HepG2 (cell line): ENCODE measurements at regions not wholly inside any gene's neighbourhood (a gene's known extent, or its start where the extent isn't known, plus 50 kb on each side); places are given as distances from the start of the nearest gene placed in this dataset.

Source experiments
- ATAC-seq: fragments of 200-7000 bp; cut with Tn5 transposase; 3 replicates; pipeline ENCODE4 v1.9.1; 2020; ENCODE audit warnings: mild to moderate bottlenecking, moderate library complexity
- BruUV-seq: library from RNA; stranded (reverse); fragments of 400-500 nt; replicated peaks from 2 replicates; lab custom pipeline; 2021; lab: Mats Ljungman, UMichigan
- CTCF ChIA-PET: fragments of 300-600 bp; formaldehyde crosslinking; extraction: SDS; loops from one replicate; lab custom pipeline; 2021; ENCODE audit warnings: low total read pairs, inconsistent platforms, low intra/inter-chr PET ratio; lab: Yijun Ruan, JAX
- POLR2A ChIA-PET: fragments of 350-600 bp; sonication (Branson Sonifier 250); formaldehyde crosslinking; loops from one replicate; lab custom pipeline; 2020; ENCODE audit warnings: antibody characterized with exemption, inconsistent platforms; lab: Yijun Ruan, JAX
- DNase-seq: peaks from one replicate; pipeline ENCODE4 v3.0.0-alpha.2; 2015; ENCODE audit warnings: low spot score
- FAIRE-seq: peaks from 3 replicates; lab custom pipeline; 2011; peaks lifted over from hg19 to GRCh38; lab: Jason Lieb, UNC
- H2AFZ ChIP-seq: one replicate; pipeline ENCODE4 v1.6.1; 2011; ENCODE audit warnings: low read length, inconsistent platforms
- H3K27ac ChIP-seq: fragments of 300-600 bp; 3 replicates; pipeline ENCODE4 v1.8.0; 2011; ENCODE audit warnings: mixed run types, mild to moderate bottlenecking, mixed read lengths, low read length, inconsistent platforms; ENCODE audit not compliant: insufficient read depth; ENCODE audit errors: extremely low read length
- H3K27me3 ChIP-seq, 2 experiments: fragments of 200-600 bp in 1 of 2; 2 replicates in 1 of 2; 3 replicates in 1 of 2; pipeline versions ENCODE4 v1.6.0 to v1.8.0; 2011; ENCODE audit warnings: low read length in 2 of 2, mild to moderate bottlenecking in 2 of 2, moderate library complexity in 2 of 2, inconsistent platforms in 1 of 2; ENCODE audit not compliant: insufficient read depth in 2 of 2, control insufficient read depth in 1 of 2
- H3K36me3 ChIP-seq, 2 experiments: fragments of 200-600 bp in 1 of 2; replicated peaks in 1 of 2; 2 replicates in 1 of 2; 3 replicates in 1 of 2; pipeline versions ENCODE4 v1.5.1 to v1.8.0; 2011; ENCODE audit warnings: low read length in 2 of 2, inconsistent platforms in 1 of 2; ENCODE audit not compliant: insufficient read depth in 2 of 2, control insufficient read depth in 1 of 2
- H3K4me1 ChIP-seq: 2 replicates; pipeline ENCODE4 v1.5.1; 2012; ENCODE audit warnings: low read length, inconsistent platforms; ENCODE audit not compliant: insufficient read depth
- H3K4me2 ChIP-seq: 2 replicates; pipeline ENCODE4 v1.6.0; 2011; ENCODE audit warnings: low read depth, low read length, inconsistent platforms
- H3K4me3 ChIP-seq, 3 experiments: fragments of 200-600 bp in 1 of 3; sonication (generic), shearing (Covaris generic) in 1 of 3; replicated peaks in 1 of 3; 2 replicates each; pipeline ENCODE4 v1.5.1; 2011 to 2016; ENCODE audit warnings: low read length in 3 of 3, inconsistent platforms in 2 of 3, low read depth in 2 of 3, mild to moderate bottlenecking in 2 of 3, control low read depth in 1 of 3, mixed read lengths in 1 of 3; ENCODE audit not compliant: insufficient read depth in 1 of 3
- H3K79me2 ChIP-seq: one replicate; pipeline ENCODE4 v1.6.1; 2011; ENCODE audit warnings: low read length, inconsistent platforms; ENCODE audit not compliant: insufficient read depth
- H3K9ac ChIP-seq: 2 replicates; pipeline ENCODE4 v1.6.0; 2011; ENCODE audit warnings: mild to moderate bottlenecking, low read depth, low read length, inconsistent platforms; ENCODE audit not compliant: insufficient read depth
- H3K9me3 ChIP-seq: 2 replicates; pipeline ENCODE4 v1.5.1; 2012; ENCODE audit warnings: mild to moderate bottlenecking, low read length
- H4K20me1 ChIP-seq: 2 replicates; pipeline ENCODE4 v1.6.0; 2011; ENCODE audit warnings: inconsistent platforms, mild to moderate bottlenecking, low read length, moderate library complexity; ENCODE audit not compliant: insufficient read depth
- BHLHE40 ChIP-seq: IDR thresholded peaks from 2 replicates; pipeline ENCODE4 v1.6.1; 2011; ENCODE audit warnings: low read length, improper control_type of control experiment
- ISX ChIP-seq: sonication (generic); formaldehyde crosslinking; conservative IDR thresholded peaks from 2 replicates; pipeline ENCODE4 v1.5.0; 2020; ENCODE audit warnings: missing genetic modification reagents
- MEIS1 ChIP-seq: sonication (generic); formaldehyde crosslinking; IDR thresholded peaks from 2 replicates; pipeline ENCODE4 v1.9.0; 2021; ENCODE audit warnings: mild to moderate bottlenecking, missing genetic modification reagents, moderate library complexity, borderline replicate concordance
- NFKBIZ ChIP-seq: IDR thresholded peaks from 2 replicates; pipeline ENCODE4 v1.6.1; 2018; ENCODE audit warnings: missing genetic modification reagents, missing compliant biosample characterization
- RAD51 ChIP-seq: fragments of 450-650 bp; IDR thresholded peaks from 2 replicates; pipeline ENCODE4 v1.6.1; 2016; ENCODE audit warnings: borderline replicate concordance
- SRY ChIP-seq: sonication (generic); formaldehyde crosslinking; IDR thresholded peaks from 2 replicates; pipeline ENCODE4 v1.8.0; 2022; ENCODE audit warnings: mild to moderate bottlenecking, missing genetic modification reagents
- ZFP36L2 ChIP-seq: sonication (generic); formaldehyde crosslinking; IDR thresholded peaks from 2 replicates; pipeline ENCODE4 v1.4.0; 2020; ENCODE audit warnings: missing genetic modification reagents
- ZFP62 ChIP-seq: sonication (generic); formaldehyde crosslinking; IDR thresholded peaks from 2 replicates; pipeline ENCODE4 v1.4.0; 2020; ENCODE audit warnings: missing genetic modification reagents
- ZIK1 ChIP-seq: sonication (generic); formaldehyde crosslinking; IDR thresholded peaks from 2 replicates; pipeline ENCODE4 v1.5.0; 2020; ENCODE audit warnings: mild to moderate bottlenecking, low read depth, missing genetic modification reagents, borderline replicate concordance
- ZNF282 ChIP-seq: fragments of 450-650 bp; IDR thresholded peaks from 2 replicates; pipeline ENCODE4 v1.6.1; 2018; ENCODE audit not compliant: partially characterized antibody
- ZNF605 ChIP-seq: sonication (generic); formaldehyde crosslinking; IDR thresholded peaks from 2 replicates; pipeline ENCODE4 v1.8.0; 2022; ENCODE audit warnings: mild to moderate bottlenecking, missing genetic modification reagents
- ZNF713 ChIP-seq: sonication (generic); formaldehyde crosslinking; IDR thresholded peaks from 2 replicates; pipeline ENCODE4 v1.4.0; 2020; ENCODE audit warnings: mild to moderate bottlenecking, missing genetic modification reagents
- WGBS: methylation state at CpG from one replicate; pipeline ENCODE4 v1.1.6; 2017; ENCODE audit warnings: low lambda C conversion rate; 5-methylcytosine and 5-hydroxymethylcytosine counted together
- in situ Hi-C: cut with HindIII; loops from 2 replicates; pipeline ENCODE4 v1.10.0; 2017; ENCODE audit warnings: low pct_unique_long_range_greater_than_20kb; ENCODE audit not compliant: extremely low pct_ligation_motif_present
- intact Hi-C: fragments of 100-400 bp; cut with micrococcal nuclease; formaldehyde crosslinking; loops from one replicate; pipeline ENCODE4 v1.10.0; 2022; ENCODE audit not compliant: unreplicated experiment
- TF ChIP-seq, protein P1 (sequence below): sonication (generic); formaldehyde crosslinking; IDR thresholded peaks from 2 replicates; pipeline ENCODE4 v1.4.0; 2020; ENCODE audit warnings: mild to moderate bottlenecking, missing genetic modification reagents, borderline replicate concordance
- TF ChIP-seq, protein P2 (sequence below): sonication (generic); formaldehyde crosslinking; IDR thresholded peaks from 2 replicates; pipeline ENCODE4 v1.8.0; 2022; ENCODE audit warnings: missing genetic modification reagents, low read depth, mild to moderate bottlenecking, borderline replicate concordance
- TF ChIP-seq, protein P3 (sequence below): IDR thresholded peaks from 2 replicates; pipeline ENCODE4 v1.6.1; 2016; ENCODE audit warnings: low read depth, control low read depth
- TF ChIP-seq, protein P4 (sequence below): sonication (generic); formaldehyde crosslinking; IDR thresholded peaks from 2 replicates; pipeline ENCODE4 v1.8.1; 2022; ENCODE audit warnings: mild to moderate bottlenecking, missing genetic modification reagents

DNA sequence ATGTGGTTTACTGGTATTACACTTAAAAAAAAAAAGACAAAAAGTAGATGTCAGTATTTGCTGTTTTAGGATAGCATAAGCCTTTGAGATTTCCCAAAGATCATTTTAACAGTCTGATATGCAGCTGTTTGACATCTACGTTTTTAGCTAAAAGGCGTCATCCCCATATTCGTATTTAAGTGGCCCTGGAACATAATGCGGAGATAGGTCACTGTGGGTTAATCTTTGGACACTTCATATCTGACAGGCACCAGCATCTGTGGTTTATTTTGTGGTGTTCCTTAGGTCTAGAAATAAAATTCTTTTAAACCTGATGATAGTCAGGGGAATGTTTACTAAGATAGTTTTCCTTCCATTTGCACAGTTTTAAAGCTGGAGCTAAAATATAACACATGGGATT lies 313.7 kb downstream of the SOX4 start (continued):
- TF ChIP-seq, protein P1, sequence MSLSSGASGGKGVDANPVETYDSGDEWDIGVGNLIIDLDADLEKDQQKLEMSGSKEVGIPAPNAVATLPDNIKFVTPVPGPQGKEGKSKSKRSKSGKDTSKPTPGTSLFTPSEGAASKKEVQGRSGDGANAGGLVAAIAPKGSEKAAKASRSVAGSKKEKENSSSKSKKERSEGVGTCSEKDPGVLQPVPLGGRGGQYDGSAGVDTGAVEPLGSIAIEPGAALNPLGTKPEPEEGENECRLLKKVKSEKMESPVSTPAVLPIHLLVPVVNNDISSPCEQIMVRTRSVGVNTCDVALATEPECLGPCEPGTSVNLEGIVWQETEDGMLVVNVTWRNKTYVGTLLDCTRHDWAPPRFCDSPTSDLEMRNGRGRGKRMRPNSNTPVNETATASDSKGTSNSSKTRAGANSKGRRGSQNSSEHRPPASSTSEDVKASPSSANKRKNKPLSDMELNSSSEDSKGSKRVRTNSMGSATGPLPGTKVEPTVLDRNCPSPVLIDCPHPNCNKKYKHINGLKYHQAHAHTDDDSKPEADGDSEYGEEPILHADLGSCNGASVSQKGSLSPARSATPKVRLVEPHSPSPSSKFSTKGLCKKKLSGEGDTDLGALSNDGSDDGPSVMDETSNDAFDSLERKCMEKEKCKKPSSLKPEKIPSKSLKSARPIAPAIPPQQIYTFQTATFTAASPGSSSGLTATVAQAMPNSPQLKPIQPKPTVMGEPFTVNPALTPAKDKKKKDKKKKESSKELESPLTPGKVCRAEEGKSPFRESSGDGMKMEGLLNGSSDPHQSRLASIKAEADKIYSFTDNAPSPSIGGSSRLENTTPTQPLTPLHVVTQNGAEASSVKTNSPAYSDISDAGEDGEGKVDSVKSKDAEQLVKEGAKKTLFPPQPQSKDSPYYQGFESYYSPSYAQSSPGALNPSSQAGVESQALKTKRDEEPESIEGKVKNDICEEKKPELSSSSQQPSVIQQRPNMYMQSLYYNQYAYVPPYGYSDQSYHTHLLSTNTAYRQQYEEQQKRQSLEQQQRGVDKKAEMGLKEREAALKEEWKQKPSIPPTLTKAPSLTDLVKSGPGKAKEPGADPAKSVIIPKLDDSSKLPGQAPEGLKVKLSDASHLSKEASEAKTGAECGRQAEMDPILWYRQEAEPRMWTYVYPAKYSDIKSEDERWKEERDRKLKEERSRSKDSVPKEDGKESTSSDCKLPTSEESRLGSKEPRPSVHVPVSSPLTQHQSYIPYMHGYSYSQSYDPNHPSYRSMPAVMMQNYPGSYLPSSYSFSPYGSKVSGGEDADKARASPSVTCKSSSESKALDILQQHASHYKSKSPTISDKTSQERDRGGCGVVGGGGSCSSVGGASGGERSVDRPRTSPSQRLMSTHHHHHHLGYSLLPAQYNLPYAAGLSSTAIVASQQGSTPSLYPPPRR (CRISPR knock-in tag) = no peak
- TF ChIP-seq ZNF605 (CRISPR knock-in tag) (no peak), SRY (no peak), ZNF282 (no peak), ZFP62 (CRISPR knock-in tag) (no peak), ZFP36L2 (CRISPR knock-in tag) (no peak), MEIS1 (CRISPR knock-in tag) (no peak), NFKBIZ (CRISPR knock-in tag) (no peak), RAD51 (no peak)

DNA sequence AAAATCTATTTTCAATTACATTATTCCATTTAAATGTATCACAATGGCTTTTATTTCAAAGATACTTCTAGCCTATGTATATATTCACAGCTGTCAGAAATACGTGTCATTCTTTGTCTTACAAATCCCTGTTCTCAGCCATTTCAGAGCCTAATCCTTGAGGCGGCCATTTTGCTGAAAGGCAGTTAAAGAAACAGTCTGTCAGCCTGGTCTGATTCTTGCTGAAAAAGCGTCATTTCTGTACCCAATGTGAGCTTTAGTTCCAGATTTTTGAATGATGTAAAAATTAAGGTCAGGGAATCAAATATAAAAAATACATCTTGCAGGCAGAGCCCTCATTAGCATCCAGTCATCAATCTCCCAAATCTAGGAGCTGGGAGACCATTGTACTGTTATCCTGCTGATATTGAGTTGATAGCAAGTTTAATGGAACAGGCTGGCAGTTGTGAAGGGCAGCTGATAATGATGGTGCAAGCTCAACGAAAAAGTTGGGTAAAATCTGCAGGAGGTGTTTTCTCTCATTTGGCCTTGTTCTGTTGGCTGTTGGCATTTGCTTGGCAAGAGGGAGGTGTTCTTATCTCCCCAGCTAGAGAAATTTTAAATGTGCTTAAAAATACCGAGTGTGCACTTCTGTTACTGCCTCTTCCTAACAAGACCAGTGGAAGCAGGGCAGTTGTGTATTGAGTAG lies 314.8 kb downstream of the SOX4 start:
- Histone ChIP-seq H3K79me2 (no peaks in the 10 kb centered on the region), H3K27me3 (no peaks in the 10 kb centered on the region), H3K9ac (no peak overlapping the region), H2AFZ (no peak overlapping the region), H3K4me2 (no peak overlapping the region), H4K20me1 (no peaks in the 10 kb centered on the region), H3K4me1 (no peaks in the 10 kb centered on the region), H3K36me3 (no peaks in the 10 kb centered on the region), H3K27ac (no peak overlapping the region), H3K4me3 (no peak overlapping the region), H3K9me3 (no peaks in the 10 kb centered on the region)
- 8% methylated on average over 5 of the region's 5 CpGs for WGBS
- in situ Hi-C loops (no loop called here), intact Hi-C loops (no loop called here)
- no TSS peak for BruUV-seq
- no peak for ATAC-seq
- FAIRE-seq = no peak
- POLR2A ChIA-PET = no interaction called here
- no peak for DNase-seq
- CTCF ChIA-PET = no interaction called here
- TF ChIP-seq, protein P2, sequence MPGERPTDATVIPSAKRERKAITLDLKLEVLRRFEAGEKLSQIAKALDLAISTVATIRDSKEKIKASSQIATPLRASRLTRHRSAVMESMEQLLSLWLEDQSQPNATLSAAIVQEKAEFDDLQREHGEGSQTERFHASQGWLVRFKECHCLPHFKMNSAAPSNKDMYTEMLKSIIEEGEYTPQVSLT (CRISPR knock-in tag) = no peak
- TF ChIP-seq ISX (CRISPR knock-in tag) (no peak), BHLHE40 (no peak), ZNF713 (CRISPR knock-in tag) (no peak), ZIK1 (CRISPR knock-in tag) (no peak)
- TF ChIP-seq, protein P3, sequence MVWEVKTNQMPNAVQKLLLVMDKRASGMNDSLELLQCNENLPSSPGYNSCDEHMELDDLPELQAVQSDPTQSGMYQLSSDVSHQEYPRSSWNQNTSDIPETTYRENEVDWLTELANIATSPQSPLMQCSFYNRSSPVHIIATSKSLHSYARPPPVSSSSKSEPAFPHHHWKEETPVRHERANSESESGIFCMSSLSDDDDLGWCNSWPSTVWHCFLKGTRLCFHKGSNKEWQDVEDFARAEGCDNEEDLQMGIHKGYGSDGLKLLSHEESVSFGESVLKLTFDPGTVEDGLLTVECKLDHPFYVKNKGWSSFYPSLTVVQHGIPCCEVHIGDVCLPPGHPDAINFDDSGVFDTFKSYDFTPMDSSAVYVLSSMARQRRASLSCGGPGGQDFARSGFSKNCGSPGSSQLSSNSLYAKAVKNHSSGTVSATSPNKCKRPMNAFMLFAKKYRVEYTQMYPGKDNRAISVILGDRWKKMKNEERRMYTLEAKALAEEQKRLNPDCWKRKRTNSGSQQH (CRISPR knock-in tag) = no peak
- TF ChIP-seq, protein P4, sequence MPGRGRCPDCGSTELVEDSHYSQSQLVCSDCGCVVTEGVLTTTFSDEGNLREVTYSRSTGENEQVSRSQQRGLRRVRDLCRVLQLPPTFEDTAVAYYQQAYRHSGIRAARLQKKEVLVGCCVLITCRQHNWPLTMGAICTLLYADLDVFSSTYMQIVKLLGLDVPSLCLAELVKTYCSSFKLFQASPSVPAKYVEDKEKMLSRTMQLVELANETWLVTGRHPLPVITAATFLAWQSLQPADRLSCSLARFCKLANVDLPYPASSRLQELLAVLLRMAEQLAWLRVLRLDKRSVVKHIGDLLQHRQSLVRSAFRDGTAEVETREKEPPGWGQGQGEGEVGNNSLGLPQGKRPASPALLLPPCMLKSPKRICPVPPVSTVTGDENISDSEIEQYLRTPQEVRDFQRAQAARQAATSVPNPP = no peak
